ENCODE measurements at regions not wholly inside any gene's neighbourhood (a gene's known extent, or its start where the extent isn't known, plus 50 kb on each side); places are given as distances from the start of the nearest gene placed in this dataset.

GRCh38 chr21:26679284-26679683 is 106.2 kb upstream of the CYYR1 start:
- DNase-seq (ENCODE audit: low read depth, low spot score) = no peak
- TF ChIP-seq FOS (IDR thresholded peaks at IDR 0.05; ENCODE audit: borderline replicate concordance, insufficient read depth, low read length) = no peak
- TF ChIP-seq POLR2AphosphoS5 (IDR thresholded peaks at IDR 0.05; ENCODE audit: insufficient read depth, low read depth, low read length) = no peak
- TF ChIP-seq EZH2 (IDR thresholded peaks at IDR 0.05; ENCODE audit: borderline replicate concordance, low read depth, low read length, severe bottlenecking) = no peak
- no peak for TF ChIP-seq CTCF (IDR thresholded peaks at IDR 0.05; ENCODE audit: extremely low read depth in 1 of 2, insufficient read depth in 1 of 2, low read depth in 1 of 2, low read length in 2 of 2)
- no peak for TF ChIP-seq MYC (IDR thresholded peaks at IDR 0.05; ENCODE audit: low read depth, low read length)
- TF ChIP-seq GATA2 (IDR thresholded peaks at IDR 0.05; ENCODE audit: insufficient read depth, insufficient read length, low read depth, low read length) = no peak
- TF ChIP-seq MAX (IDR thresholded peaks at IDR 0.05; ENCODE audit: insufficient read depth, insufficient read length) = no peak
- no peak for TF ChIP-seq JUN (IDR thresholded peaks at IDR 0.05; ENCODE audit: borderline replicate concordance, insufficient read depth, insufficient read length, low read depth)

More at GRCh38 chr21:26679284-26679683, 106.2 kb upstream of the CYYR1 start:
- Histone ChIP-seq H3K4me1 (ENCODE audit: control insufficient read depth, extremely low read depth, insufficient read depth, low read length) (no peaks in the 10 kb centered on the region), H4K20me1 (replicated peaks; ENCODE audit: control insufficient read depth, extremely low read depth, insufficient read depth, low read length) (no peaks in the 10 kb centered on the region), H3K79me2 (ENCODE audit: control insufficient read depth, insufficient read depth, low read length) (no peaks in the 10 kb centered on the region), H3K36me3 (ENCODE audit: control insufficient read depth in 2 of 2, extremely low read depth in 1 of 2, insufficient read depth in 2 of 2, low read length in 2 of 2) (no peaks in the 10 kb centered on the region), H3K9ac (replicated peaks; ENCODE audit: extremely low read depth, insufficient read depth, low read length) (no peak overlapping the region), H2AFZ (ENCODE audit: low read depth, low read length) (no peak overlapping the region), H3K27ac (ENCODE audit: insufficient read depth, low read depth, low read length) (no peak overlapping the region), H3K4me2 (ENCODE audit: insufficient read depth, low read length) (no peak overlapping the region), H3K4me3 (replicated peaks in 1 of 3; ENCODE audit: insufficient read depth in 1 of 3, low read depth in 1 of 3, low read length in 3 of 3) (no peak overlapping the region), H3K9me3 (replicated peaks; ENCODE audit: control insufficient read depth, insufficient read depth, low read length) (no peaks in the 10 kb centered on the region), H3K9me1 (replicated peaks; ENCODE audit: control insufficient read depth, extremely low read depth, insufficient read depth, low read length) (no peaks in the 10 kb centered on the region), H3K27me3 (ENCODE audit: control insufficient read depth in 2 of 2, insufficient read depth in 2 of 2, low read length in 2 of 2) (no peaks in the 10 kb centered on the region)
- BruUV-seq (replicated peaks) = no TSS peak
- intact Hi-C loops (cut with micrococcal nuclease) = no loop called here
- dilution Hi-C loops (cut with MboI; ENCODE audit: extremely low pct_ligation_motif_present, low sequenced_read_pairs) = no loop called here
- no peak for FAIRE-seq
- ChIA-PET CTCF (no interaction called here), POLR2A (no interaction called here)
